H1 (cell line): ENCODE measurements at regions not wholly inside any gene's neighbourhood (a gene's known extent, or its start where the extent isn't known, plus 50 kb on each side); places are given as distances from the start of the nearest gene placed in this dataset.

ENCODE experiments used
- CEBPB ChIP-seq: IDR thresholded peaks from 2 replicates; pipeline ENCODE4 v1.6.1; 2012; ENCODE audit warnings: low read depth, low read length
- CREB1 ChIP-seq: IDR thresholded peaks from 2 replicates; pipeline ENCODE4 v1.6.1; 2012; ENCODE audit warnings: inconsistent platforms
- CTCF ChIP-seq, 3 experiments: IDR thresholded peaks; 1 replicate in 2 of 3; 2 replicates in 1 of 3; pipeline versions ENCODE4 v1.5.1 to v1.6.1; 2011; ENCODE audit warnings: low read length in 3 of 3, mild to moderate bottlenecking in 3 of 3, inconsistent platforms in 2 of 3, low read depth in 1 of 3, moderate library complexity in 1 of 3; ENCODE audit not compliant: insufficient read depth in 1 of 3; ENCODE audit errors: control extremely low read depth in 1 of 3
- EZH2 ChIP-seq: fragments of 200-600 bp; sonication (generic); IDR thresholded peaks from 2 replicates; pipeline ENCODE4 v1.7.1; 2012; ENCODE audit warnings: low read depth, mild to moderate bottlenecking, moderate library complexity, low read length, inconsistent platforms; ENCODE audit not compliant: severe bottlenecking
- GTF2F1 ChIP-seq: IDR thresholded peaks from 2 replicates; pipeline ENCODE4 v1.6.1; 2012; ENCODE audit warnings: low read depth, low read length, improper control_type of control experiment, borderline replicate concordance
- JUN ChIP-seq: IDR thresholded peaks from 2 replicates; pipeline ENCODE4 v1.6.1; 2011; ENCODE audit warnings: low read depth, mild to moderate bottlenecking, improper control_type of control experiment, low read length
- JUND ChIP-seq: IDR thresholded peaks from 2 replicates; pipeline ENCODE4 v1.6.1; 2011; ENCODE audit warnings: mild to moderate bottlenecking, improper control_type of control experiment, low read length
- MAFK ChIP-seq: IDR thresholded peaks from 2 replicates; pipeline ENCODE4 v1.6.1; 2012; ENCODE audit warnings: low read depth, mild to moderate bottlenecking, improper control_type of control experiment, low read length
- POLR2A ChIP-seq, 2 experiments: IDR thresholded peaks; 1 replicate in 1 of 2; 2 replicates in 1 of 2; pipeline ENCODE4 v1.6.1; 2011; ENCODE audit warnings: low read depth in 2 of 2, low read length in 2 of 2, mild to moderate bottlenecking in 2 of 2; ENCODE audit errors: control extremely low read depth in 1 of 2
- POLR2AphosphoS5 ChIP-seq: IDR thresholded peaks from 2 replicates; pipeline ENCODE4 v1.6.1; 2011; ENCODE audit warnings: low read depth, low read length
- TBP ChIP-seq: IDR thresholded peaks from 2 replicates; pipeline ENCODE4 v1.6.1; 2011; ENCODE audit warnings: low read depth, low read length, improper control_type of control experiment
- YY1 ChIP-seq: IDR thresholded peaks from 2 replicates; pipeline ENCODE4 v1.6.1; 2011; ENCODE audit warnings: low read depth, mild to moderate bottlenecking, low read length

GRCh38 chr3:28039234-28039633 lies 202.2 kb upstream of the CMC1 start:
- TF ChIP-seq CTCF (IDR thresholded peaks at IDR 0.05; ENCODE audit: control extremely low read depth in 1 of 3, insufficient read depth in 1 of 3, low read depth in 1 of 3, low read length in 3 of 3) (no peak), CREB1 (no peak), TBP (no peak), POLR2A (IDR thresholded peaks at IDR 0.05; ENCODE audit: control extremely low read depth in 1 of 2, low read depth in 2 of 2, low read length in 2 of 2) (no peak), JUN (no peak), EZH2 (no peak), CEBPB (no peak), GTF2F1 (no peak), JUND (no peak), MAFK (no peak), POLR2AphosphoS5 (no peak), YY1 (no peak)
